ENCODE measurements at regions not wholly inside any gene's neighbourhood (a gene's known extent, or its start where the extent isn't known, plus 50 kb on each side); places are given as distances from the start of the nearest gene placed in this dataset.

- no peak overlapping the region for H3K4me3 ChIP-seq (ENCODE audit: low read depth, low read length)
- TF ChIP-seq, protein P1, sequence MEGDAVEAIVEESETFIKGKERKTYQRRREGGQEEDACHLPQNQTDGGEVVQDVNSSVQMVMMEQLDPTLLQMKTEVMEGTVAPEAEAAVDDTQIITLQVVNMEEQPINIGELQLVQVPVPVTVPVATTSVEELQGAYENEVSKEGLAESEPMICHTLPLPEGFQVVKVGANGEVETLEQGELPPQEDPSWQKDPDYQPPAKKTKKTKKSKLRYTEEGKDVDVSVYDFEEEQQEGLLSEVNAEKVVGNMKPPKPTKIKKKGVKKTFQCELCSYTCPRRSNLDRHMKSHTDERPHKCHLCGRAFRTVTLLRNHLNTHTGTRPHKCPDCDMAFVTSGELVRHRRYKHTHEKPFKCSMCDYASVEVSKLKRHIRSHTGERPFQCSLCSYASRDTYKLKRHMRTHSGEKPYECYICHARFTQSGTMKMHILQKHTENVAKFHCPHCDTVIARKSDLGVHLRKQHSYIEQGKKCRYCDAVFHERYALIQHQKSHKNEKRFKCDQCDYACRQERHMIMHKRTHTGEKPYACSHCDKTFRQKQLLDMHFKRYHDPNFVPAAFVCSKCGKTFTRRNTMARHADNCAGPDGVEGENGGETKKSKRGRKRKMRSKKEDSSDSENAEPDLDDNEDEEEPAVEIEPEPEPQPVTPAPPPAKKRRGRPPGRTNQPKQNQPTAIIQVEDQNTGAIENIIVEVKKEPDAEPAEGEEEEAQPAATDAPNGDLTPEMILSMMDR (IDR thresholded peaks at IDR 0.05; ENCODE audit: borderline replicate concordance, insufficient read depth, low read depth, low read length): no peak
Observed at GRCh38 chr5:167582886-167583285, 708.6 kb upstream of the WWC1 start.

- no peak overlapping the region for H3K4me3 ChIP-seq (ENCODE audit: low read depth, low read length)
- TF ChIP-seq, protein P1 (IDR thresholded peaks at IDR 0.05; ENCODE audit: borderline replicate concordance, insufficient read depth, low read depth, low read length): no peak
Observed at GRCh38 chr5:167585184-167585583, 706.3 kb upstream of the WWC1 start.

DNA sequence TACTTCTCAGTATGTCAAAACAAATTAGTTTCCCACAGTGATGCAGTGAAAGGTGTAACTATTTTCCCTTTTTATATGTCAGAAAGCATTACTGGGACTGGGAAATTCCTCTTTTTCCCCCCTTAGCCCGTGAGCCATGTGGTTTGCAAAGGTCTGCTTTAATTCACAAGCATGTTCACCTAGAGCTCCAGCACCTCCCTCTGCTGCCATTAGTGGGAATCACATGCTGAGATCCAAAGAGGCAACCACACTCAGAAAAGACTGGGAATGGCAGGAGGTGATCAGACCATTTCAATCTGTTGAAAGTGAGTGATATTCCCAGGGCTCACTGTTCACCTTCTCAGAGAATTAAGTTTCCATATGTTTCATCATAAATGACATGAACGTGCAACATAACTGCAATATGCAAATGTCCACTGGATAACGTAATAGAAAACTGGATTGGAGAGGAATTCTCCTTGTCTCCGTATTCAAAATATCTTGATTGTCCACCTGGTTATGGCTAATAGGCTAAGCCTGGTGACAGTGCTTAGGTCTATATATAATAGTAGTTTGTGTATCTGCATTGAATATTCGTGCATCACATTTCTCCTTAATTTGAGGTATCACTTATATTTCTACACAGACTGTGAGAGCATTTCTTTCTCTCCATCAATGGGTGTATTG, 703.5 kb upstream of the WWC1 start:
- TF ChIP-seq, protein P1 (IDR thresholded peaks at IDR 0.05; ENCODE audit: borderline replicate concordance, insufficient read depth, low read depth, low read length): peak; percentile 22; the same call in 1 of the 2 replicates
- no peak overlapping the region for H3K4me3 ChIP-seq (ENCODE audit: low read depth, low read length)

DNA sequence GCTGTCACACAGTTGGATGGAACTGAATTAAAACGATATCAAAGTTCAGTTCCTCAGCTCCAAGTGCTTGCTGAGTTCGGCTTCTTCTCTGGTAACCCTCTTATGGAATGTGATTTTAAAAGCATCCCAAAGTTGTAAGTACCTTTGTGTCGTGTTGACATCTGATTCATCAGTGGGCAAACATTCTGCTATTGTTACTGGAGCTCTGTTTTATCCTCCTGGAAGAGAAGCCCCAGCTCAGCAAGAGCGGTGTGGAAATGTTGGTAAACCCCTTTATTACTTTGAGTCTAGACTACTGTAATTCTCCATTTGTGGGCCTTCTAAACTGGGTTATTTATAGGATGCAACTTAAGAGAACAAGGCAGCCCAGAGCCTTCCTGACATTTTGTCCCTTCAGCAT, 699.3 kb upstream of the WWC1 start:
- TF ChIP-seq, protein P1 (IDR thresholded peaks at IDR 0.05; ENCODE audit: borderline replicate concordance, insufficient read depth, low read depth, low read length): no peak
- no peak overlapping the region for H3K4me3 ChIP-seq (ENCODE audit: low read depth, low read length)

- TF ChIP-seq, protein P1 (IDR thresholded peaks at IDR 0.05; ENCODE audit: borderline replicate concordance, insufficient read depth, low read depth, low read length): no peak
Observed at GRCh38 chr5:167593329-167594060, 698.0 kb upstream of the WWC1 start.

GRCh38 chr5:167594061-167594435, 697.4 kb upstream of the WWC1 start:
- no peak overlapping the region for H3K4me3 ChIP-seq (ENCODE audit: low read depth, low read length)
- TF ChIP-seq, protein P1 (IDR thresholded peaks at IDR 0.05; ENCODE audit: borderline replicate concordance, insufficient read depth, low read depth, low read length): no peak

More at GRCh38 chr5:167593329-167594060, 698.0 kb upstream of the WWC1 start:
- no peak overlapping the region for H3K4me3 ChIP-seq (ENCODE audit: low read depth, low read length)

- H3K4me3 ChIP-seq (ENCODE audit: low read depth, low read length): no peak overlapping the region
- TF ChIP-seq, protein P1 (IDR thresholded peaks at IDR 0.05; ENCODE audit: borderline replicate concordance, insufficient read depth, low read depth, low read length): no peak
Observed at GRCh38 chr5:167594750-167595149, 696.7 kb upstream of the WWC1 start.

Measured in GM12875 (cell line).